Mesendoderm (in vitro differentiated cells): ENCODE measurements at regions not wholly inside any gene's neighbourhood (a gene's known extent, or its start where the extent isn't known, plus 50 kb on each side); places are given as distances from the start of the nearest gene placed in this dataset.

Source experiments
- DNase-seq: peaks from one replicate; pipeline ENCODE4 v3.0.0; 2013
- H2AK5ac ChIP-seq: 2 replicates; pipeline ENCODE4 v1.6.1; 2013; ENCODE audit warnings: low read length, inconsistent platforms
- H2BK120ac ChIP-seq: 2 replicates; pipeline ENCODE4 v1.6.1; 2013; ENCODE audit warnings: low read depth, mild to moderate bottlenecking, low read length, moderate library complexity, mixed read lengths
- H2BK15ac ChIP-seq: replicated peaks from 2 replicates; pipeline ENCODE4 v1.6.1; 2013; ENCODE audit warnings: low read depth, mild to moderate bottlenecking, moderate library complexity
- H2BK5ac ChIP-seq: 2 replicates; pipeline ENCODE4 v1.6.1; 2013; ENCODE audit warnings: low read length, inconsistent platforms
- H3K18ac ChIP-seq: 2 replicates; pipeline ENCODE4 v1.6.1; 2013; ENCODE audit warnings: mild to moderate bottlenecking, low read length, mixed read lengths
- H3K23ac ChIP-seq: one replicate; pipeline ENCODE4 v1.6.1; 2013; ENCODE audit warnings: low read length
- H3K27ac ChIP-seq: 2 replicates; pipeline ENCODE4 v1.5.1; 2013; ENCODE audit warnings: low read depth, mild to moderate bottlenecking, inconsistent platforms, low read length, moderate library complexity
- H3K27me3 ChIP-seq: 2 replicates; pipeline ENCODE4 v1.6.1; 2013; ENCODE audit warnings: low read length, control low read depth, mild to moderate bottlenecking, inconsistent platforms; ENCODE audit not compliant: insufficient read depth, poor library complexity
- H3K36me3 ChIP-seq: 2 replicates; pipeline ENCODE4 v1.6.1; 2013; ENCODE audit warnings: low read length, inconsistent platforms; ENCODE audit not compliant: control insufficient read depth, insufficient read depth
- H3K4ac ChIP-seq: one replicate; pipeline ENCODE4 v1.6.1; 2013; ENCODE audit warnings: low read depth, mild to moderate bottlenecking, low read length, moderate library complexity
- H3K4me1 ChIP-seq: 2 replicates; pipeline ENCODE4 v1.6.1; 2013; ENCODE audit warnings: low read depth, low read length, inconsistent platforms; ENCODE audit not compliant: control insufficient read depth
- H3K4me2 ChIP-seq: 2 replicates; pipeline ENCODE4 v1.6.1; 2013; ENCODE audit warnings: low read length
- H3K4me3 ChIP-seq: 2 replicates; pipeline ENCODE4 v1.5.1; 2013; ENCODE audit warnings: mild to moderate bottlenecking, low read length
- H3K56ac ChIP-seq: one replicate; pipeline ENCODE4 v1.6.1; 2013; ENCODE audit warnings: low read length
- H3K79me1 ChIP-seq: 2 replicates; pipeline ENCODE4 v1.6.1; 2013; ENCODE audit warnings: low read length, inconsistent platforms
- H3K79me2 ChIP-seq: 2 replicates; pipeline ENCODE4 v1.6.1; 2013; ENCODE audit warnings: mild to moderate bottlenecking, low read length; ENCODE audit not compliant: control insufficient read depth, insufficient read depth
- H3K9ac ChIP-seq: 2 replicates; pipeline ENCODE4 v1.6.1; 2013; ENCODE audit warnings: low read length, inconsistent platforms
- H4K5ac ChIP-seq: one replicate; pipeline ENCODE4 v1.6.1; 2013; ENCODE audit warnings: low read length
- H4K8ac ChIP-seq: one replicate; pipeline ENCODE4 v1.6.1; 2013; ENCODE audit warnings: low read depth, mild to moderate bottlenecking, control low read depth, low read length, moderate library complexity
- WGBS: extraction: QIAGEN DNeasy Blood & Tissue Kit; methylation state at CpG from one replicate; pipeline ENCODE4 v1.1.7; 2013; ENCODE audit warnings: low lambda C conversion rate, missing lambda C conversion rate; ENCODE audit not compliant: insufficient coverage; ENCODE audit errors: extremely low coverage; 5-methylcytosine and 5-hydroxymethylcytosine counted together

DNA sequence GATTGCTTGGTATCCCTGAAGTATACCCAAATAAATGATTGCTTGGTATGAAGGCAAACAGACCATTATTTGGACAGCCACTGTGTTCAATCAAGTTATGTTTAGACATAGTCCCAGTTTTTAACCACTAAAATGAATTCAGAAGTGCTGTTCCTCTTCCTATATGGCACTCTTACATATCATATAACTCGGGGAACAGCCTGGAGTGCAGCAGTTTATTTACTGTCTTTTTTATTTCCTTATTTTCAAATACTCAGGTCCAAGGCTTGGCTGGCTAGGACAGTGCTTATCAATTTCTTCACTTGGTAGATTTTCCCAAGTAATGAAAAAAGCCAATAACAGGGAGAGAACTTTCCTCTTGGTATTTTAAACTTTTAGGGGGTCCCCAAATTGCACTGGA, 58.6 kb upstream of the CCDC112 start:
- Histone ChIP-seq H2BK15ac (no peak overlapping the region), H3K36me3 (no peaks in the 10 kb centered on the region), H4K5ac (no peak overlapping the region), H3K79me1 (no peaks in the 10 kb centered on the region), H4K8ac (no peak overlapping the region), H3K4me3 (no peak overlapping the region), H3K56ac (no peak overlapping the region), H2AK5ac (no peak overlapping the region), H3K27me3 (no peaks in the 10 kb centered on the region), H3K23ac (no peak overlapping the region), H3K79me2 (no peaks in the 10 kb centered on the region), H3K9ac (no peak overlapping the region), H2BK5ac (no peak overlapping the region), H3K27ac (no peak overlapping the region), H3K18ac (no peak overlapping the region), H3K4me2 (no peak overlapping the region), H3K4me1 (peaks cover 5% of the 10 kb centered on the region), H2BK120ac (no peak overlapping the region), H3K4ac (no peak overlapping the region)
- no peak for DNase-seq
- WGBS = no CpG with 5 or more reads among the region's 1 CpG

GRCh38 chr5:115354246-115354645, 57.8 kb upstream of the CCDC112 start:
- Histone ChIP-seq H3K4me2 (no peak overlapping the region), H3K36me3 (no peaks in the 10 kb centered on the region), H3K79me1 (no peaks in the 10 kb centered on the region), H3K9ac (no peak overlapping the region), H3K18ac (no peak overlapping the region), H3K4ac (no peak overlapping the region), H3K4me3 (no peak overlapping the region), H3K23ac (no peak overlapping the region), H4K8ac (no peak overlapping the region), H2AK5ac (no peak overlapping the region), H4K5ac (no peak overlapping the region), H3K56ac (no peak overlapping the region), H2BK5ac (no peak overlapping the region), H3K79me2 (no peaks in the 10 kb centered on the region), H3K4me1 (peaks cover 5% of the 10 kb centered on the region), H2BK15ac (no peak overlapping the region), H3K27ac (no peak overlapping the region), H3K27me3 (no peaks in the 10 kb centered on the region), H2BK120ac (no peak overlapping the region)
- WGBS = no CpG with 5 or more reads among the region's 5 CpGs
- DNase-seq = no peak

DNA sequence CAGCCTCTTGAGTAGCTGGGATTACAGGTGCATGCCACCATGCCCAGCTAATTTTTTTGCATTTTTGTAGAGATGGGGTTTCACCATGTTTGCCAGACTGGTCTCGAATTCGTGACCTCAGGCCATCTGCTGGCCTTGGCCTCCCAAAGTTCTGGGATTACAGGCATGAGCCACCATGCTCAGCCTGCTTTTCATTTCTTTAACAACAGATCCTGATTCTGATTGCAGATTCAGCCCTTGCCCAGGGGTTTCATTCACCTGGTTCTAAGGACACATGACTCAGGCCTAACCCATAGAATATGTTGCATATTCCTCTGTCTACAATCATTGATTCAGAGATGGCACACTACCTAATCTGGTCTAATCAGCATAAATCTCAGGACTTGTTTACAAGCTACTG, 56.1 kb upstream of the CCDC112 start:
- no peaks in the 10 kb centered on the region for H3K36me3 ChIP-seq
- H3K9ac ChIP-seq = no peak overlapping the region
- H2BK5ac ChIP-seq = no peak overlapping the region
- no peak overlapping the region for H3K4ac ChIP-seq
- H3K56ac ChIP-seq = no peak overlapping the region
- H3K4me3 ChIP-seq = no peak overlapping the region
- no peak overlapping the region for H2AK5ac ChIP-seq
- H3K27me3 ChIP-seq = no peaks in the 10 kb centered on the region
- no peak overlapping the region for H4K8ac ChIP-seq
- no peak overlapping the region for H2BK120ac ChIP-seq
- no peaks in the 10 kb centered on the region for H3K79me2 ChIP-seq
- no peak overlapping the region for H2BK15ac ChIP-seq
- H3K27ac ChIP-seq = no peak overlapping the region
- no CpG with 5 or more reads among the region's 2 CpGs for WGBS
- no peak for DNase-seq
- H3K79me1 ChIP-seq = no peaks in the 10 kb centered on the region
- H4K5ac ChIP-seq = no peak overlapping the region
- no peak overlapping the region for H3K23ac ChIP-seq
- peaks cover 2% of the 10 kb centered on the region for H3K4me1 ChIP-seq
- H3K4me2 ChIP-seq = no peak overlapping the region
- no peak overlapping the region for H3K18ac ChIP-seq

- Histone ChIP-seq H2BK15ac (no peak overlapping the region), H4K8ac (no peak overlapping the region), H3K4me2 (no peak overlapping the region), H3K79me2 (no peaks in the 10 kb centered on the region), H2BK5ac (no peak overlapping the region), H3K27ac (no peak overlapping the region), H3K18ac (no peak overlapping the region), H3K36me3 (no peaks in the 10 kb centered on the region), H3K27me3 (no peaks in the 10 kb centered on the region), H3K4me1 (peaks cover 2% of the 10 kb centered on the region), H2AK5ac (no peak overlapping the region), H3K4me3 (no peak overlapping the region), H3K79me1 (no peaks in the 10 kb centered on the region), H2BK120ac (no peak overlapping the region), H3K4ac (no peak overlapping the region), H4K5ac (no peak overlapping the region), H3K23ac (no peak overlapping the region), H3K9ac (no peak overlapping the region), H3K56ac (no peak overlapping the region)
- no peak for DNase-seq
Measured at GRCh38 chr5:115351356-115352195, 55.1 kb upstream of the CCDC112 start.

- Histone ChIP-seq H3K27ac (no peak overlapping the region), H3K27me3 (no peaks in the 10 kb centered on the region), H3K4me3 (no peak overlapping the region), H2BK120ac (no peak overlapping the region), H3K79me1 (no peaks in the 10 kb centered on the region), H3K18ac (no peak overlapping the region), H3K79me2 (no peaks in the 10 kb centered on the region), H3K36me3 (no peaks in the 10 kb centered on the region), H4K5ac (no peak overlapping the region), H3K4me1 (peaks cover under 1% of the 10 kb centered on the region), H3K23ac (no peak overlapping the region), H3K4me2 (no peak overlapping the region), H2AK5ac (no peak overlapping the region), H4K8ac (no peak overlapping the region), H3K56ac (no peak overlapping the region), H2BK5ac (no peak overlapping the region), H3K4ac (no peak overlapping the region), H3K9ac (no peak overlapping the region), H2BK15ac (no peak overlapping the region)
- DNase-seq = no peak
- WGBS = no CpG with 5 or more reads among the region's 3 CpGs
Measured at GRCh38 chr5:115350894-115351293, 54.4 kb upstream of the CCDC112 start.
